Motor neuron (in vitro differentiated cells): ENCODE measurements at regions not wholly inside any gene's neighbourhood (a gene's known extent, or its start where the extent isn't known, plus 50 kb on each side); places are given as distances from the start of the nearest gene placed in this dataset.

ENCODE experiments used
- ATAC-seq, 8 experiments: fragments of 200-7000 bp; cut with Tn5 transposase; replicated peaks in 6 of 8; 2 replicates each; pipeline ENCODE4 v1.8.0; 2021; ENCODE audit warnings: mild to moderate bottlenecking in 8 of 8, moderate library complexity in 8 of 8
- H3K27ac ChIP-seq, 2 donors: fragments of 250-450 bp; sonication (Bioruptor Pico); 2 replicates each; pipeline ENCODE4 v1.9.0; 2021; ENCODE audit warnings: antibody characterized with exemption in 2 of 2, mild to moderate bottlenecking in 2 of 2, moderate library complexity in 1 of 2
- H3K4me1 ChIP-seq, 2 donors: fragments of 250-450 bp; sonication (Bioruptor Pico); replicated peaks in 1 of 2; 2 replicates each; pipeline ENCODE4 v1.6.1; 2021; ENCODE audit warnings: antibody characterized with exemption in 2 of 2, mild to moderate bottlenecking in 2 of 2, moderate library complexity in 1 of 2
- H3K4me3 ChIP-seq, 5 donors: fragments of 250-450 bp; sonication (Bioruptor Pico); 2 replicates each; pipeline ENCODE4 v1.9.0; 2021; ENCODE audit warnings: antibody characterized with exemption in 5 of 5, mild to moderate bottlenecking in 5 of 5, moderate library complexity in 4 of 5
- WGBS, 10 experiments: fragments of 450-650 bp; shearing (Covaris generic); methylation state at CpG; one replicate each; pipeline ENCODE4 v1.0.0; 2022; 5-methylcytosine and 5-hydroxymethylcytosine counted together
- in situ Hi-C, 9 experiments: fragments of 400-800 bp; cut with MboI; loops; one replicate each; pipeline ENCODE4 v1.15.0; 2021; ENCODE audit warnings: low sequenced_read_pairs in 9 of 9, low pct_unique_long_range_greater_than_20kb in 2 of 9; ENCODE audit not compliant: unreplicated experiment in 9 of 9

GRCh38 chr9:107999011-107999410 is 509.4 kb upstream of the KLF4 start:
- no peak for ATAC-seq
- WGBS, 10 experiments = 30 to 100% (median 64%) methylated on average over 1 to 3 of the region's 5 CpGs; no CpG with 5 or more reads in 4 of the 10 experiments
- Histone ChIP-seq H3K4me1 (peaks cover 0 to 3% of the 10 kb centered on the region in 2 donors), H3K4me3 (no peak overlapping the region), H3K27ac (no peak overlapping the region)
- in situ Hi-C loops = no loop called here

GRCh38 chr9:107994648-107995047 is 505.1 kb upstream of the KLF4 start:
- ATAC-seq = no peak
- in situ Hi-C loops = no loop called here
- Histone ChIP-seq H3K4me3 (no peak overlapping the region), H3K27ac (no peak overlapping the region), H3K4me1 (no peaks in the 10 kb centered on the region)
- 0 to 83% (median 69%) methylated on average over 1 to 2 of the region's 2 CpGs; no CpG with 5 or more reads in 2 of the 10 experiments for whole genome bisulfite sequencing, 10 experiments

- WGBS, 10 experiments = 0 to 100% (median 53%) methylated on average over 1 to 2 of the region's 2 CpGs
- Histone ChIP-seq H3K27ac (no peak overlapping the region), H3K4me1 (no peaks in the 10 kb centered on the region), H3K4me3 (no peak overlapping the region)
- in situ Hi-C loops = no loop called here
- no peak for ATAC-seq
These were observed 502.7 kb upstream of the KLF4 start for GRCh38 chr9:107992271-107992670.

- H3K4me1 ChIP-seq = no peaks in the 10 kb centered on the region
- no peak overlapping the region for H3K4me3 ChIP-seq
- ATAC-seq = no peak
- 40 to 80% (median 65%) methylated on average over 1 to 3 of the region's 4 CpGs; no CpG with 5 or more reads in 4 of the 10 experiments for WGBS, 10 experiments
- in situ Hi-C loops = no loop called here
- no peak overlapping the region for H3K27ac ChIP-seq
These were observed 502.0 kb upstream of the KLF4 start for GRCh38 chr9:107991581-107991980.

- WGBS, 10 experiments = 15 to 93% (median 73%) methylated on average over 1 to 2 of the region's 2 CpGs; no CpG with 5 or more reads in 4 of the 10 experiments
- H3K27ac ChIP-seq = no peak overlapping the region
- peak in 2 of 8 experiments; percentile 37 to 43 for ATAC-seq
- no peaks in the 10 kb centered on the region for H3K4me1 ChIP-seq
- H3K4me3 ChIP-seq = no peak overlapping the region
- in situ Hi-C loops = no loop called here
These were observed 500.0 kb upstream of the KLF4 start for GRCh38 chr9:107989544-107989943.

- 23 to 100% (median 43%) methylated on average over 1 to 4 of the region's 4 CpGs; no CpG with 5 or more reads in 1 of the 10 experiments for WGBS, 10 experiments
- Histone ChIP-seq H3K4me1 (no peaks in the 10 kb centered on the region), H3K27ac (no peak overlapping the region), H3K4me3 (no peak overlapping the region)
- in situ Hi-C loops = no loop called here
- peak in 1 of 8 experiments; percentile 16 for ATAC-seq
These were observed 499.5 kb upstream of the KLF4 start for GRCh38 chr9:107989099-107989498.

- in situ Hi-C loops = no loop called here
- WGBS, 10 experiments = 33 to 100% (median 71%) methylated on average over 1 to 2 of the region's 2 CpGs; no CpG with 5 or more reads in 6 of the 10 experiments
- Histone ChIP-seq H3K4me3 (no peak overlapping the region), H3K27ac (no peak overlapping the region), H3K4me1 (no peaks in the 10 kb centered on the region)
- ATAC-seq = no peak
These were observed 495.4 kb upstream of the KLF4 start for GRCh38 chr9:107984956-107985355.

- 6 to 92% (median 53%) methylated on average over 1 to 3 of the region's 3 CpGs; no CpG with 5 or more reads in 3 of the 10 experiments for WGBS, 10 experiments
- Histone ChIP-seq H3K27ac (no peak overlapping the region), H3K4me3 (no peak overlapping the region), H3K4me1 (no peaks in the 10 kb centered on the region)
- peak in 1 of 8 experiments; percentile 10 for ATAC-seq
- in situ Hi-C loops = no loop called here
These were observed 494.2 kb upstream of the KLF4 start for GRCh38 chr9:107983762-107984161.

- ATAC-seq = peak in 2 of 8 experiments; percentile 84 to 89
- WGBS, 10 experiments = 0 to 100% (median 90%) methylated on average over 1 to 2 of the region's 3 CpGs; no CpG with 5 or more reads in 2 of the 10 experiments
- Histone ChIP-seq H3K4me1 (no peaks in the 10 kb centered on the region), H3K27ac (no peak overlapping the region), H3K4me3 (no peak overlapping the region)
- in situ Hi-C loops = no loop called here
These were observed 493.6 kb upstream of the KLF4 start for GRCh38 chr9:107983181-107983603.

- WGBS, 10 experiments = 0 to 78% (median 37%) methylated on average over 1 to 3 of the region's 3 CpGs; no CpG with 5 or more reads in 4 of the 10 experiments
- in situ Hi-C loops = no loop called here
- peak in 2 of 8 experiments; percentile 38 to 64 for ATAC-seq
- Histone ChIP-seq H3K27ac (no peak overlapping the region), H3K4me1 (no peaks in the 10 kb centered on the region), H3K4me3 (no peak overlapping the region)
These were observed 493.2 kb upstream of the KLF4 start for GRCh38 chr9:107982745-107983144.

- Histone ChIP-seq H3K4me1 (no peaks in the 10 kb centered on the region), H3K4me3 (no peak overlapping the region), H3K27ac (no peak overlapping the region)
- 100% methylated on average over 1 of the region's 1 CpG; no CpG with 5 or more reads in 5 of the 10 experiments for WGBS, 10 experiments
- no peak for ATAC-seq
- in situ Hi-C loops = no loop called here
These were observed 492.4 kb upstream of the KLF4 start for GRCh38 chr9:107982001-107982400.

GRCh38 chr9:107980984-107981383 is 491.4 kb upstream of the KLF4 start:
- in situ Hi-C loops = no loop called here
- Histone ChIP-seq H3K4me3 (no peak overlapping the region), H3K4me1 (no peaks in the 10 kb centered on the region), H3K27ac (no peak overlapping the region)
- ATAC-seq = no peak
- WGBS, 10 experiments = 0 to 83% (median 58%) methylated on average over 1 to 2 of the region's 2 CpGs; no CpG with 5 or more reads in 2 of the 10 experiments

- in situ Hi-C loops = no loop called here
- WGBS, 10 experiments = no CpG with 5 or more reads among the region's 1 CpG
- peak in 2 of 8 experiments; percentile 98 to 99 for ATAC-seq
- Histone ChIP-seq H3K27ac (no peak overlapping the region), H3K4me1 (no peaks in the 10 kb centered on the region), H3K4me3 (no peak overlapping the region)
These were observed 487.2 kb upstream of the KLF4 start for GRCh38 chr9:107976767-107977166.

GRCh38 chr9:107975426-107976010 is 485.9 kb upstream of the KLF4 start:
- ATAC-seq = no peak
- H3K4me3 ChIP-seq = no peak overlapping the region
- H3K4me1 ChIP-seq = no peaks in the 10 kb centered on the region
- no peak overlapping the region for H3K27ac ChIP-seq
- WGBS, 10 experiments = 18 to 100% (median 73%) methylated on average over 2 to 5 of the region's 5 CpGs
- in situ Hi-C loops = no loop called here
